ENCODE measurements at regions not wholly inside any gene's neighbourhood (a gene's known extent, or its start where the extent isn't known, plus 50 kb on each side); places are given as distances from the start of the nearest gene placed in this dataset.

DNA sequence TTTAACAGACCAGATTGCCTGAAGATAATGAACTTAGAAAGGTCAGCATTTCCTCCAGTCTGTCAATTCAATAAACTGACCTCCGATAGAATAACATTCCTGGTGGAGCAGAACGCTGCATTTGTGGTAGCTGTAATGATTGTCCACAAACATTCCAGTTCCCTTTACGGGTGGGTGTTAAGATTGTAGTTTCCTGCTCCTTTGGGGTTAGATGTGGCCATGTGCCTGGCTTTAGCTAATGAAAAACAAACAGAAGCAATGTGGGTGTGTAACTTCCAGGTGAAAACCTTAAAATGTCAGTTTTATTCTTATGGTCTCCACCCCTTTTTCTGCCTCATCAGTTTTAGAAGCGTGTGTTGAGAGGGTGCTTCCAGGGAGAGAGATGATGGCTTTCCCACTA lies 217.3 kb upstream of the CRY1 start:
- no peaks in the 10 kb centered on the region for H3K4me1 ChIP-seq (ENCODE audit: insufficient read depth, low read length)
- H3K9me3 ChIP-seq (ENCODE audit: low read length), result no peaks in the 10 kb centered on the region
- whole genome bisulfite sequencing (ENCODE audit: low lambda C conversion rate), result 20% methylated on average over 4 of the region's 4 CpGs
- H3K9ac ChIP-seq (ENCODE audit: insufficient read depth, low read depth, low read length), result no peak overlapping the region
- H3K79me2 ChIP-seq (ENCODE audit: insufficient read depth, low read length), result no peaks in the 10 kb centered on the region
- intact Hi-C loops (cut with micrococcal nuclease; ENCODE audit: unreplicated experiment) (no loop called here), in situ Hi-C loops (cut with HindIII; ENCODE audit: extremely low pct_ligation_motif_present, low pct_unique_long_range_greater_than_20kb) (no loop called here)
- DNase-seq (ENCODE audit: low spot score) (no peak), ATAC-seq (no peak), FAIRE-seq (no peak)
- no peak overlapping the region for H2AFZ ChIP-seq (ENCODE audit: low read length)
- no TSS peak for BruUV-seq (replicated peaks)
- no peak overlapping the region for H3K27ac ChIP-seq (ENCODE audit: extremely low read length, insufficient read depth, low read length)
- POLR2A ChIA-PET, result no interaction called here
- no peak for TF ChIP-seq REXO4 (CRISPR knock-in tag; IDR thresholded peaks at IDR 0.05; ENCODE audit: borderline replicate concordance)
- TF ChIP-seq ZNF552 (CRISPR knock-in tag; IDR thresholded peaks at IDR 0.05; ENCODE audit: borderline replicate concordance), result no peak
- TF ChIP-seq ZNF605 (CRISPR knock-in tag; IDR thresholded peaks at IDR 0.05), result no peak
- TF ChIP-seq SRSF9 (IDR thresholded peaks at IDR 0.05; ENCODE audit: borderline replicate concordance, insufficient read depth, low read depth, low read length, poor library complexity, severe bottlenecking), result no peak
- TF ChIP-seq, protein P1, sequence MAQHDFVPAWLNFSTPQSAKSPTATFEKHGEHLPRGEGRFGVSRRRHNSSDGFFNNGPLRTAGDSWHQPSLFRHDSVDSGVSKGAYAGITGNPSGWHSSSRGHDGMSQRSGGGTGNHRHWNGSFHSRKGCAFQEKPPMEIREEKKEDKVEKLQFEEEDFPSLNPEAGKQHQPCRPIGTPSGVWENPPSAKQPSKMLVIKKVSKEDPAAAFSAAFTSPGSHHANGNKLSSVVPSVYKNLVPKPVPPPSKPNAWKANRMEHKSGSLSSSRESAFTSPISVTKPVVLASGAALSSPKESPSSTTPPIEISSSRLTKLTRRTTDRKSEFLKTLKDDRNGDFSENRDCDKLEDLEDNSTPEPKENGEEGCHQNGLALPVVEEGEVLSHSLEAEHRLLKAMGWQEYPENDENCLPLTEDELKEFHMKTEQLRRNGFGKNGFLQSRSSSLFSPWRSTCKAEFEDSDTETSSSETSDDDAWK (CRISPR knock-in tag; IDR thresholded peaks at IDR 0.05), result no peak
- no peak for TF ChIP-seq ZNF703 (CRISPR knock-in tag; IDR thresholded peaks at IDR 0.05; ENCODE audit: borderline replicate concordance)
- no peak for TF ChIP-seq TBP (CRISPR knock-in tag; IDR thresholded peaks at IDR 0.05)
- no peak for TF ChIP-seq ZMYM4 (CRISPR knock-in tag; IDR thresholded peaks at IDR 0.05)
- no peak for TF ChIP-seq ARNTL (CRISPR knock-in tag; IDR thresholded peaks at IDR 0.05)
- TF ChIP-seq ZNF3 (CRISPR knock-in tag; IDR thresholded peaks at IDR 0.05), result no peak
- TF ChIP-seq ZZZ3 (CRISPR knock-in tag; IDR thresholded peaks at IDR 0.05; ENCODE audit: borderline replicate concordance), result no peak
- CTCF ChIA-PET (ENCODE audit: low intra/inter-chr PET ratio, low total read pairs), result no interaction called here
- no peaks in the 10 kb centered on the region for H3K36me3 ChIP-seq (replicated peaks in 1 of 2; ENCODE audit: control insufficient read depth in 1 of 2, insufficient read depth in 2 of 2, low read length in 2 of 2)
- no peak overlapping the region for H3K4me2 ChIP-seq (ENCODE audit: low read depth, low read length)
- peaks cover 4 to 51% of the 10 kb centered on the region in 2 experiments; a peak in 4 of 5 replicates for H3K27me3 ChIP-seq (ENCODE audit: control insufficient read depth in 1 of 2, insufficient read depth in 2 of 2, low read length in 2 of 2)
- H3K4me3 ChIP-seq (replicated peaks in 1 of 3; ENCODE audit: insufficient read depth in 1 of 3, low read depth in 2 of 3, low read length in 3 of 3), result no peak overlapping the region
- H4K20me1 ChIP-seq (ENCODE audit: insufficient read depth, low read length), result no peaks in the 10 kb centered on the region
